Lung (tissue), 11 donors: ENCODE measurements at regions not wholly inside any gene's neighbourhood (a gene's known extent, or its start where the extent isn't known, plus 50 kb on each side); places are given as distances from the start of the nearest gene placed in this dataset.

Experiments used
- ATAC-seq: fragments of 200-7000 bp; cut with Tn5 transposase; one replicate; pipeline ENCODE4 v1.9.1; 2020; ENCODE audit warnings: moderate number of reproducible peaks; ENCODE audit not compliant: insufficient read depth, low FRiP score
- DNase-seq, 3 donors: peaks; one replicate each; pipeline ENCODE4 v3.0.0-alpha.2; 2013 to 2017
- H3K27ac ChIP-seq, 2 donors: one replicate each; pipeline ENCODE4 v1.5.1; 2013; ENCODE audit warnings: mild to moderate bottlenecking in 2 of 2, moderate library complexity in 2 of 2, control low read depth in 1 of 2, inconsistent platforms in 1 of 2, low read depth in 1 of 2, low read length in 1 of 2
- H3K27me3 ChIP-seq, 3 donors: one replicate each; pipeline ENCODE4 v1.5.1; 2013; ENCODE audit warnings: low read length in 2 of 3; ENCODE audit not compliant: control insufficient read depth in 3 of 3, insufficient read depth in 3 of 3
- H3K36me3 ChIP-seq, 4 donors: one replicate each; pipeline ENCODE4 v1.5.1; 2013; ENCODE audit warnings: low read length in 4 of 4, mild to moderate bottlenecking in 1 of 4, moderate library complexity in 1 of 4; ENCODE audit not compliant: control insufficient read depth in 4 of 4, insufficient read depth in 4 of 4
- H3K4me1 ChIP-seq, 5 donors: one replicate each; pipeline ENCODE4 v1.5.1; 2013; ENCODE audit warnings: low read length in 5 of 5, mild to moderate bottlenecking in 2 of 5, moderate library complexity in 1 of 5; ENCODE audit not compliant: control insufficient read depth in 5 of 5, insufficient read depth in 5 of 5
- H3K4me3 ChIP-seq: one replicate; pipeline ENCODE4 v1.5.1; 2013; ENCODE audit warnings: mild to moderate bottlenecking, control low read depth, moderate library complexity
- H3K9ac ChIP-seq, 2 donors: one replicate each; pipeline ENCODE4 v1.5.1; 2013; ENCODE audit warnings: low read length in 2 of 2, control low read depth in 1 of 2; ENCODE audit not compliant: insufficient read depth in 1 of 2
- H3K9me3 ChIP-seq, 4 donors: one replicate each; pipeline ENCODE4 v1.5.1; 2013; ENCODE audit warnings: low read length in 3 of 4, mild to moderate bottlenecking in 1 of 4, moderate library complexity in 1 of 4; ENCODE audit not compliant: control insufficient read depth in 4 of 4, insufficient read depth in 3 of 4
- WGBS, 2 donors: extraction: QIAGEN DNeasy Blood & Tissue Kit; methylation state at CpG; one replicate each; pipeline ENCODE4 v1.1.7; 2013; 5-methylcytosine and 5-hydroxymethylcytosine counted together
- TF ChIP-seq, protein P1 (sequence below): IDR thresholded peaks from 2 replicates; pipeline ENCODE4 v1.5.1; 2012; ENCODE audit warnings: mild to moderate bottlenecking; ENCODE audit errors: control extremely low read depth, extremely low read depth
- donor health status: control.
- donor health status: control.
- donor health status: Bipolar disorder and iron deficiency.
- donor health status: healthy.
- donor health status: DM: yes; HTN: yes; CAD: no.

GRCh38 chr2:5290900-5291546 lies 401.2 kb upstream of the SOX11 start:
- Histone ChIP-seq H3K36me3 (no peaks in the 10 kb centered on the region), H3K27ac (no peak overlapping the region), H3K9me3 (no peaks in the 10 kb centered on the region), H3K4me3 (no peak overlapping the region), H3K27me3 (no peaks in the 10 kb centered on the region), H3K9ac (no peak overlapping the region), H3K4me1 (peaks cover 0 to 14% (median 4%) of the 10 kb centered on the region in 5 donors)
- DNase-seq (peak in 1 of 3 donors; percentile 40), ATAC-seq (no peak)
- 45% methylated on average over 2 of the region's 2 CpGs for WGBS, 2 donors
- TF ChIP-seq, protein P1, sequence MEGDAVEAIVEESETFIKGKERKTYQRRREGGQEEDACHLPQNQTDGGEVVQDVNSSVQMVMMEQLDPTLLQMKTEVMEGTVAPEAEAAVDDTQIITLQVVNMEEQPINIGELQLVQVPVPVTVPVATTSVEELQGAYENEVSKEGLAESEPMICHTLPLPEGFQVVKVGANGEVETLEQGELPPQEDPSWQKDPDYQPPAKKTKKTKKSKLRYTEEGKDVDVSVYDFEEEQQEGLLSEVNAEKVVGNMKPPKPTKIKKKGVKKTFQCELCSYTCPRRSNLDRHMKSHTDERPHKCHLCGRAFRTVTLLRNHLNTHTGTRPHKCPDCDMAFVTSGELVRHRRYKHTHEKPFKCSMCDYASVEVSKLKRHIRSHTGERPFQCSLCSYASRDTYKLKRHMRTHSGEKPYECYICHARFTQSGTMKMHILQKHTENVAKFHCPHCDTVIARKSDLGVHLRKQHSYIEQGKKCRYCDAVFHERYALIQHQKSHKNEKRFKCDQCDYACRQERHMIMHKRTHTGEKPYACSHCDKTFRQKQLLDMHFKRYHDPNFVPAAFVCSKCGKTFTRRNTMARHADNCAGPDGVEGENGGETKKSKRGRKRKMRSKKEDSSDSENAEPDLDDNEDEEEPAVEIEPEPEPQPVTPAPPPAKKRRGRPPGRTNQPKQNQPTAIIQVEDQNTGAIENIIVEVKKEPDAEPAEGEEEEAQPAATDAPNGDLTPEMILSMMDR: no peak

- DNase-seq: no peak
- Histone ChIP-seq H3K9ac (no peak overlapping the region), H3K27me3 (no peaks in the 10 kb centered on the region), H3K36me3 (no peaks in the 10 kb centered on the region), H3K9me3 (peaks cover 0 to 2% (median 0%) of the 10 kb centered on the region in 4 donors), H3K27ac (no peak overlapping the region), H3K4me1 (no peaks in the 10 kb centered on the region), H3K4me3 (no peak overlapping the region)
- WGBS, 2 donors: 92 to 95% methylated on average over 1 of the region's 1 CpG
- no peak for ATAC-seq
- TF ChIP-seq, protein P1: no peak
Observed at GRCh38 chr2:5304640-5305039, 387.5 kb upstream of the SOX11 start.

DNA sequence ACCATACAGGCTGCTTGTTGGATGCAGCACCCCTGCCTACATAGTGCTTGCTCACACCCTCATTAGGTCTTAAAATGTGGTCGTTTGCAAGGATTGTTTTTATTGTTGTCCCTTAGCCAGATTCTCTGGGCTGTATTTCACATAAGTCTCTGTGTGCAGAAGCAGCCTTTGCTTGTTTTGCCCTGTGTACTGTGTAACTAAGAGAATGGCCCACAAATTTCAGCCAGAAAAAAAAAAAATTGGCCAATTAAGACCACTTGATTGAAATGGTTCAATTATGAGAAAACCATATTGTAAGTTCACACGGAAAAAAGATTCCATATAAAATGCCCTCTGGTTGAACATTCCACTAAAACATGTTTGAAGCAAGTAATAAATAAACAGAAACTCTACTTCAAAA lies 377.1 kb upstream of the SOX11 start:
- ATAC-seq (no peak), DNase-seq (peak in 1 of 3 donors; percentile 29)

More for the DNA sequence above, 377.1 kb upstream of the SOX11 start:
- WGBS, 2 donors: 38 to 53% methylated on average over 2 of the region's 2 CpGs
- Histone ChIP-seq H3K9me3 (peaks cover 0 to 5% (median 0%) of the 10 kb centered on the region in 4 donors), H3K27ac (no peak overlapping the region), H3K4me3 (no peak overlapping the region), H3K9ac (no peak overlapping the region), H3K27me3 (no peaks in the 10 kb centered on the region), H3K36me3 (no peaks in the 10 kb centered on the region), H3K4me1 (peaks cover 0 to 8% (median 3%) of the 10 kb centered on the region in 5 donors)
- TF ChIP-seq, protein P1: no peak
